ENCODE measurements at regions not wholly inside any gene's neighbourhood (a gene's known extent, or its start where the extent isn't known, plus 50 kb on each side); places are given as distances from the start of the nearest gene placed in this dataset.

- peak; percentile 23 for DNase-seq
These were observed 301.1 kb downstream of the DUSP6 start for GRCh38 chr12:89051065-89051677.

DNA sequence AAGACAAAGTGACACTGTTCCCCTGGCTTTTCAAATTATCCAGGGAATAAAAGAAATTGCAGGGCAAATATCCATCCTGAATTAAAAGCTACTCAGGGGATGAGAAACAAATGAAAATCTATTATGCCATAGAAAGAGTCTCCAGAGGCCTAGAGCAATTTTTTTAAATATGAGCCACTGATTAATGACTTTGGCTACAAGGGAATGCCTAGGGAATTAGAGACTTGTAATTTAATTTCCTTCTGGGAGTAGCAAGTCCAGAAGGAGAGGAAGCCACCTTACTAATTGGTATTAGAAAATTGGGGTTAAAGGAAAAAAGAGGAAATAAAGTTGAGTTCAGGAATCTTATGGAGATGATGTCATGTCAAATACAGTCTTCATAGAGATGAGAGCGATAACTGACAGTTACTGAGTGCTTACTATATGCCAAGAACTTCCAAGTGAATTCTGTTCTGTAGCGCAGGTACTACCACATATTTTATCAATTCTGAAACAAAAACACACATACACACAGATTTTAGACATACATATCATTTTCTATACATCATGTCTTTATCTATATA, 304.4 kb downstream of the DUSP6 start:
- DNase-seq: peak; percentile 12

GRCh38 chr12:89041078-89041477, 311.2 kb downstream of the DUSP6 start:
- no peak for DNase-seq

DNA sequence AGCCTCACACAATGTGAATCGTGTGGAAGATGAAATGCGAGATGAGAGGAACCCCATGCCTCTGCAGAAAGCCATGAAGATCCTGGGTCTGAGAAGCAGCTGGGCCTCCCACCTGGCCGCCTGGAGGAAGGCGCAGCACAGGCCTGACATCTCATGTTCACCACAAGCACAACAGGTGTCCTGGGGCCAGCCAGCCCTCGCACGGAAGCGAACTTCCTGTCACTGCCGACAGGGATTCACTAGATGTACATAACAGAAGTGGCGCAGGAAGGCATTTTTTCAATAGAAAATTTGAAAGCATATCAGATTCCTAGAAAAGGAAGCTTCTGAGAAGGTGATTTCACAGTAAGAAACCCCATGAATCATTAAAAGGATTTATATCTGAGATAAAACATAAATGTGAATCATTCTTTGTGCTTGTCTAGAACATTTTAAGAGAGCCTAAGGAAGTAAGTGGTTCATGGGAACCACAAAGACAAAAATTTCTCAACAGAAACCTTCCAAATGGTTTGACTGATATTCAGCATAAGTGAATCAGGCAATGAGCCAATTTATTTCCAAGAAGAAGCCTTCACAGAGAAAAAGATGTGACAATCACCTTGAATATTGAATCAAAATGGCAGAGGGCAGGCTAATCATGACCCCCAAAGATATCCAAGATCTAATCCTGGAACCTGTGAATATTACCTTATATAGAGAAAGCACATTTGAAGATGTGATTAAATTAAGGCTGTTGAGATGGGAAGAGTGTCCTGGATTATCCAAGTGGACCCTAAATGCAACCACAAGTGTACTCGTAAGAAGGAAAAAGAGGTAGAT, 311.9 kb downstream of the DUSP6 start:
- DNase-seq: no peak

- DNase-seq: no peak
These were observed 313.3 kb downstream of the DUSP6 start for GRCh38 chr12:89038831-89039512.

- no peak for DNase-seq
These were observed 319.2 kb downstream of the DUSP6 start for GRCh38 chr12:89033062-89033461.

GRCh38 chr12:89029961-89030360, 322.3 kb downstream of the DUSP6 start:
- no peak for DNase-seq

DNA sequence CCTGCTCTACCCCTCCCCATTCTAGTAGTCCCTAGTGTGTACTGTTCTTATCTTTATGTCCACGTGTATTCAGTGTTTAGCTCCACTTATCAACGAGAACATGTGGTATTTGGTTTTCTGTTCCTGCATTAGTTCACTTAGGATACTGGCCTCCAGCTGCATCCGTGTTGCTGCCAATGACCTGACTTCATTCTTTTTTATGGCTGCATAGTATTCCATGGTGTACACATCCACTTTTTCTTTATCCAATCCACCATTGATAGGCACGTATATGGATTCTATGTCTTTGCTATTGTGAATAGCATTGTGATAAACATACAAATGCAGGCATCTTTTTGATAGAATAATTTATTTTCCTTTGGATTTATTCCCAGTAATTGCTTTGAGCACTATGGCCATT, 327.7 kb downstream of the DUSP6 start:
- DNase-seq: no peak

DNA sequence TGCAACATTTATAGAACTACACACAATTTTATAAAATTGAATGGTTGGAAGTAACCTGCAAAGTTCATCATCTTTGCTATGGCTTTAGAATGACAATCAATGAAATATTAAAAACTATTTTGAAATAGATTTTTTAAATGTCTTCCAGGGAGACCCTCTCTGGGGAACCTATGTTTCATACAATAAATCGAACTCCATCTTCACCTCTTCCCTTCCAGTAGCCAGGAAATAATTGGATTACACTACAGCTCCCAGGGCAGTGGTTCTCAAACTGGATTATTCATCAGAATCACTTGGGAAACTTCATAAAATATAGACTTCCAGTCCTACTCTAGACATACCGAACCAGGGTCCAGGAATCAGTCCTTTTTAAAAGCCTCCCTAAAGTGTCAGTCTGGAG, 328.4 kb downstream of the DUSP6 start:
- no peak for DNase-seq

GRCh38 chr12:89020689-89021088, 331.6 kb downstream of the DUSP6 start:
- DNase-seq: no peak

DNA sequence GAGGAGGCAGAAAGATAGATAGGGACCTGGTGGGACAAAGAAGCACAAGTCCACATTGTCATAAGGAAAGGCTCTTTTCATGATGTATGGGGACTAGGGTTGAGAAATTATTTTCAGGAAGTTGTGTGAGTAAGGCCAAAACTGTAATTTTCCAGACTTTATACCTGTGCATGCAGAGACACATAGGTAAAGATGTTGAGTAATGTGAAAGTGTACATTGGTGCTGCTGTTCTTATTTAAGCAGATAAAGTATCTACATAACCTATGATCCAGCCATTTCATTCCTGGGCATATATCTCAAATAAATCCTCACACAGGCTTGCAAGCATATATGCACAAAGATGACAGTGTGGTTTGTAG, 332.2 kb downstream of the DUSP6 start:
- DNase-seq: no peak

DNA sequence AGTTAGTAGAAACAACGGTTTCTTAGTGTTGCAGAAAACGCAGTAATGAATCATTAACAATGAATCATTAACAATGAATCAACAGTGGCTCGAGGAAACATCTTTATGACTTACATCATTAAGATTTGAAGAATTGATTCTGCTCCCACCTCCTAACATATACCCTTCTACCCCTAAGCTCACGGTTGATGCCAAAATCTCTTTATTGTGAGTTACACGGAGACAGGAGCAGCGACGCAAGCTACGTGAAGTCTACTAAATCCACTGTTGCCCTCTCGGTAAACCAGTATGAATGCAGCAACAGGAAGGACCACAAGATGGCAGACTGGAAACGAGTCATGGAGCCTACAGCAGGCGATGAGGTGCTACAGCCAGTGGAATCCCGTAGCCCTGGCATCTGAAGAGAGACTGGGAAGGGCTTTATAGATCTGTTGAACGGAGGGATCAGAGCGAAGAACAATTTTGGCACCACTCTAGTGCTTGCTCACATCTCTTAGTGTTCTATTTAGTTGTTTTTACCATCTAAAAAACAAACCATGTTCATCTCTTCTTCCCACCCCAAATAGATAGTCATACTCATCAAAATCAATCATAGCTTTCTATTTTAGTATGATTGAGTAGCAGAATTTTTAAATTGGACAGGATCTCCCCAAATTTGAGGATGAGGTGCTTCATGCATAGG, 332.7 kb downstream of the DUSP6 start:
- peak; percentile 77 for DNase-seq

- DNase-seq: peak; percentile 66
These were observed 335.1 kb downstream of the DUSP6 start for GRCh38 chr12:89016970-89017778.

DNA sequence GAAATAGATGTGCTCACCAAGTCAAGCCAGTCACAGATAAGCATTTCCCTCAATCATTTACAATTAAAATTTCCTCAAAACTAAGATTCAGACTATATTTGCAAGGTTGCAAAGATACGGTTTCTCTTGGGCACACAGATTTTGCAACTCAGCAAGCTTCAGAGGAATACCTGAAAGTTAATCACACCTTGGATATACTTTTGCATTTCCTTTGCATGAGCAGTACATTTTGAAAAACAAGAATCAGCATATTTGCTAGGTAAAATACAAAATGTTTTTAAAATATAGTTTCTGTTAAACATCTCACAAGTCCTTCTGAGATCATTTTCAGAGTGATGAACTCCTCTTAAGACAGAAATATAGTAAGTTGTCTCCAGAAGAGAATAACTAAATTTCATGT, 336.9 kb downstream of the DUSP6 start:
- DNase-seq: no peak

DNA sequence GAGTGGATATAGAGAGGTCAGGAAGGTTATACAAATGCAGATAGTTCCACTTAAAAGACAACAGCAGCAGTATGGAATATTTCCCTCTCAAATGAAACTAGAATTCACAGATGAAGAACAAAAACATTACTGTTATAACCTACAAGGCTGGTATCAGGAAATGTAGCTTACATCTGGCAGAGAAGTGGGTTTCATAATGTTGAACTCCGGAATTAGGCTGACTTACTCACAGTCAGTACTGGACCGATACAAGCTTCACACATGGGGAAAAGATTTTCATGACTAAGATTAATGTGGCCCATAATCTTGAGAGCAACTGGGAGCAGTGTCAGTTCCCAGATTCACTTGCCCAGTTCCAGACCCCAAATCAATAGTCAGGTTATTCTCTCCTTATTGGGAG, 353.9 kb downstream of the DUSP6 start:
- DNase-seq: no peak

GRCh38 chr12:88996200-88996788, 356.0 kb downstream of the DUSP6 start:
- DNase-seq: no peak

DNA sequence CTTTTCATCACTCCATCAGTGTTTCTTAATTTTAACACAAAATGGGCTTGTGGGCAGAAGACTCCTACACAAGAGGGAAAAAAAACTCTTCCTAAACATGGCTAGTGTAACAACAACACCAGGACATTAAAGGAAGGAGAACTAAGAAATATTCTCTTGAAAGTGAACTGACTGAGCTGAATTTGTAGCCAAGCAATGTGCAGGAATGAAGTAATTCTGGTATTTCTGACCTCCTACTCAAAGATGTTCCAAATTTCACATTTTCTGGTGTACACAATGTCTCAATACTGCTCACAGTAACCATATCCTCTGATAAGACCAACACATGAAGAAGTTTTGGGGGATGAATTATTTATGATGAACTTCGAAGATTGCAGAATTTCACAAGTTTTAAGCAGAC, 357.3 kb downstream of the DUSP6 start:
- no peak for DNase-seq

DNA sequence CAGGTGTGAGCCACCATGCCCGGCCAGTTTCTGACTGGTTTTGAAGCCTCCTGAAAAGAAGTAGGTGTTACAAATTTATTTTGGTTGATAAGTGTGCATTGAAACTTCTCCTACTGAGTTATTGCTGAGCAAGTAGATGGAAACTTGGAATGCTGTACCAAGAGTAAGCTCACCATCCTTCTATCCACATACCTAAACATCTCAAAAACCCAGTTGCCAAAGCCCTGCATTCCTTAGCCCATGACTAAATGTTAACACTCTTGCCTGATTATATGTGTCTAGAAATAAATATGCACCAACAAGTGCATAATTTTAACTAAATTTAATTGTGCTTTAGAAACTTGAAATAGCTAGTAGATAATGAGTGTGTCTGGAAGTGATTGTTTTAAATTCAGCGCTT, 357.8 kb downstream of the DUSP6 start:
- DNase-seq: no peak

DNA sequence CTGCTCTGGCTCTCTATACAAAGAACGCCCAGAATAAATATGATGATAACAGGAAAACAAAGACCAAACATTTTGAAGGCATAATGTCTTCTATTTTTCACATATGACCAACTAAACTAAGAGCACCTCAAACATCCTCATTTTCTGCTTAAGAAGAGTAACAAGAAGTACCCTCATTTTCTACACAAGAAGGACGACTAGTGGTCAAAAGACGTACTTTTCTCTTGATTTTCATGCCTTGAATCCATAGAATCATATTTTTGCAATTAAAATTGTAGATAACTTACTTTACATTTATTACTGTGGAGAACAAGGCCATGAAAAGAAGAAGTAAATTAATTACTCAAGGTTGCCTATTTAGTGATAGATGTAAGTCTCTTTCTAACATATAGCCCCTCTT, 358.6 kb downstream of the DUSP6 start:
- DNase-seq: peak; percentile 62

- no peak for DNase-seq
These were observed 366.2 kb downstream of the DUSP6 start for GRCh38 chr12:88986056-88986455.

GRCh38 chr12:88985631-88986030, 366.7 kb downstream of the DUSP6 start:
- no peak for DNase-seq

GRCh38 chr12:88985011-88985410, 367.3 kb downstream of the DUSP6 start:
- DNase-seq: no peak

Data from NCI-H1436 (cell line).